Dedifferentiated amniotic fluid mesenchymal stem cell (primary cell): ENCODE measurements at regions not wholly inside any gene's neighbourhood (a gene's known extent, or its start where the extent isn't known, plus 50 kb on each side); places are given as distances from the start of the nearest gene placed in this dataset.
"Not testable (repeated sequence)": the region's sequence is repeated elsewhere in the genome, so short reads cannot be mapped to it uniquely, and the experiment has no call there.

Experiments used
- DNase-seq: peaks from one replicate; pipeline ENCODE4 v3.0.0-alpha.2; 2016; ENCODE audit errors: extremely low spot score

GRCh38 chr5:1731091-1731639 lies 68.5 kb downstream of the MRPL36 start:
- no peak for DNase-seq

DNA sequence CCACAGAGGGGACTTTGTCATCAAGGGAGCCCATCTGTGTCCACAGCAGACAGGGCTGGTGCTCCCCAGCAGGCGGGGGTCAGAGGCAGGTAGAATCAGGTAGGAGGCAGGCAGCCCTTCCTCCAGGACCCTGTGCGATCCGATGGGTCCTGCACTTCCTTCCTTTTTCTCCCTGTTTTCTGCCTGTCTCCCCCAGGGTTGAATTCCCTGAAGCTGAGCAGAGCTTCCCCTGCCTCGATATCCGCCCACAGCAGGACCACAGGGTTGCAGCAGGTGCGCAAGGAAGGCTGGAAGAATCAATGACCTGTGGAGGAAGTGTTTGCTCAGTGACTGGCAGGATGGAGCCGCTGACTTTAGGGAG lies 69.2 kb downstream of the MRPL36 start:
- DNase-seq, result no peak

- no peak for DNase-seq
These were observed 69.8 kb downstream of the MRPL36 start for GRCh38 chr5:1729641-1730486.

GRCh38 chr5:1728846-1729245 lies 70.8 kb downstream of the MRPL36 start:
- no peak for DNase-seq

DNA sequence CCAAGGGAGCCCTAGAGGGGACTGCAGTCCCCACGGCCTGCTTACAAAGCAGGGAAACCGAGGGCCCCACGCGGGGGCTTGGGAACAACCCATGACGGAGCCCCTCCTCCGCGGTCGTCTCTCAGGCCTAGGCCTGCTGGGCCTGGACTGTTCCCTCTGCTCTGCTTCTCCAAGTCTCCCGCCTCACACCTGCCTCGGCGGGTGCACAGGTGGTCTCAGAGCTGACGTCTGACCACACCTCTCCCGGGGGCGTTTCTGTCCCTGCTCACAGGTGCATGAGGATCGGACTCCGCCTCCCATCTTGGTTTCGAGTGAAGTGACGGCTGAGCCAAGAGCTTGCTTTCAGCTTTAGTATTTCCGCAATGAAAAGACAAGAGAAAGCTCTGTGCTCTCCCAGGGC lies 72.1 kb downstream of the MRPL36 start:
- no peak for DNase-seq

- DNase-seq, result no peak
These were observed 72.7 kb downstream of the MRPL36 start for GRCh38 chr5:1726956-1727355.

- no peak for DNase-seq
These were observed 73.2 kb downstream of the MRPL36 start for GRCh38 chr5:1726469-1726865.

DNA sequence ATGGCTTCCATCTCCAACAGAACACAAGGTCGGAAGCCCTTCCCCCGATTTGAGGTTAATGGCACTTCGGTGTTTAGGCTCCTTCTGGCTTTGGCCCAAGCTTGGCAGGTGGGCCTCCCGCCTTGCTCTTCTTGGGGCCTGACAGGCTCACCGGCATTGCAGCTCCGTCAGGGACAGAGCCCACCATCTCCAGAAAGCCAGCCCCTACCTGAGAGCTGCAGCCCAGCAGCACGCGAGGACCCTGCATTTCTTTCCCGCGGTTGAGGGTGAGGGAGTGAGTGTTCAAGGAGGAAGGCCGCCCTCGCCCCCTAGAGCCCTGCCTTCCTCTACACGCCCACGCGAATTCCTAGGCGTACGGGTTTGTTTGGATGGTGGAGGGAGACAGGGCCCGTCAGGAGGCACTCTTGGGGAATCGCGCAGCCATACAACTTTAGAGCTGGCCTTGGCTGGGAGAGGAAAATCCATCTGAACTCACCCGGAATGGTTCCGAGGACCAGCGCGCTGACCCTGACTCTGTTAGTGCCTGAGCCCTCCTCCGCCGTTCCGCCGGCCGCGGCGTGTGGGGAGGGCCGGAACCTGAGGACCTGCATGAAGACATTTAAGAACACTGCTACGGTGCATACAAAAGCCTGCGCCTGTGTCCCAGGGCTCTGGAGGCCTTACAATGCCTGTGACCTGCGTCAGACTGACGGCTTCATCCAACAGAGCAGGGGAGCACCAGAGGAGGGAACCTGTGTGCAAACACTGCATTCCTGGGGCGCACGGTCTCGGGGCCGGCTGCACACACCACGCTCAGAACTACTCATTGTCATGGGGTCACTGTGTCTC lies 73.8 kb downstream of the MRPL36 start:
- DNase-seq, result no peak

DNA sequence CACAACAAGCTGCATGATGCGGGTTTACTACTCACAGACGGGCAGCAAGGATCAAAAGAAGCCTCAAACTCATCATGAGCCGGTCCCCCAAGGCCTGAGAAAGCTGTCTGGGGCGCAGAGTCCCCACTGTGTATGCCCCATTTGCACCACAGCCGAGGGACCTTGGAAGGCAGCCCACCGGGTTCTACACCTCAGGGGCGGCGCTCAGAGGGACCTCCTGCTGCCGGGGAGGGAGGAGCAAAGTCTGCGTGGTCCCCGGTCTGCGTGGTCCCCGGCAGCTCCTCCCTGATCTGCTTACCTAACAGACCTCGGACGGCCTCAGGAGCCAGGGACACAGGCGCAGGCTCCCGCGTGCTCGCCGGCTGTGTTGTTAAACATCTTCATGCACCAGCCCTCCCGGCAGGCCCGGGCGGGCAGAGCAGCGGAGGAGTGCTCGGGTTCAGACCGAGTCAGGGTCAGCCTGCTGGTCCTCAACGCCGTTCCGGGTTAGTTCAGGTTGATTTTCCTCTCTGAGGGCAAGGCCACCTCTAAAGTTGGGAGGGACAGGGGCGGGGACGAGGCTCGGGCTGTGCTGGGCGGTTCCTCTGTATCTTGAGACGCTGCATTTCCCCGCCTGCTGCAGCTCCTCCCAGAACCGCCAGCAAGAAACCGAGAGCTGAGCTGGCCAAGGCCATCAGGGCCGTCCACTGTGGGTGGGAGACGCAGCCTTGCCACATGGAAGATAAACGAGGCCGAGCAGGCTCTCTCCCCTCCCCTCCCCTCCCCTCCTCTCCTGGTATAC lies 74.6 kb downstream of the MRPL36 start:
- no peak for DNase-seq

GRCh38 chr5:1723957-1724821 lies 75.4 kb downstream of the MRPL36 start:
- DNase-seq, result no peak

DNA sequence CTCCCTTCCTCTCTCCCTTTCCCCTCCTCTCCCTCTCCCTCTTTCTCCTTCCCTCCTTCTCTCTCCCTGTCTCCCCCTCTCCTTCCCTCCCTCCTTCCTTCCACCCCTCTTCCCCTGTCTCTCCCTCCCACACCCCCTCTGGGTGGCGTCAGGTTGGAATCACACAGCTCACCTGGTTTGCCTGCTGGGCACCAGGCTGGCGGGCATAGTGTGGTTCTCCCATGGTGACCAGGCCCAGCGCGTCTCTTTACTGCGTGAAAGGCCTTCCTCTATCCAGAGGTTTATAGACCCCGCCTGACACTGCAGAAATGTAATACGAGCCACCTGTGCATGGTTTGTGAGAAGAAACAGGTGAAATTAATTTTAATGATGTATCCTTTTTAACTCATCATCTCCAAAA lies 76.2 kb downstream of the MRPL36 start:
- DNase-seq, result no peak

GRCh38 chr5:1722877-1723276 lies 76.8 kb downstream of the MRPL36 start:
- DNase-seq, result no peak

DNA sequence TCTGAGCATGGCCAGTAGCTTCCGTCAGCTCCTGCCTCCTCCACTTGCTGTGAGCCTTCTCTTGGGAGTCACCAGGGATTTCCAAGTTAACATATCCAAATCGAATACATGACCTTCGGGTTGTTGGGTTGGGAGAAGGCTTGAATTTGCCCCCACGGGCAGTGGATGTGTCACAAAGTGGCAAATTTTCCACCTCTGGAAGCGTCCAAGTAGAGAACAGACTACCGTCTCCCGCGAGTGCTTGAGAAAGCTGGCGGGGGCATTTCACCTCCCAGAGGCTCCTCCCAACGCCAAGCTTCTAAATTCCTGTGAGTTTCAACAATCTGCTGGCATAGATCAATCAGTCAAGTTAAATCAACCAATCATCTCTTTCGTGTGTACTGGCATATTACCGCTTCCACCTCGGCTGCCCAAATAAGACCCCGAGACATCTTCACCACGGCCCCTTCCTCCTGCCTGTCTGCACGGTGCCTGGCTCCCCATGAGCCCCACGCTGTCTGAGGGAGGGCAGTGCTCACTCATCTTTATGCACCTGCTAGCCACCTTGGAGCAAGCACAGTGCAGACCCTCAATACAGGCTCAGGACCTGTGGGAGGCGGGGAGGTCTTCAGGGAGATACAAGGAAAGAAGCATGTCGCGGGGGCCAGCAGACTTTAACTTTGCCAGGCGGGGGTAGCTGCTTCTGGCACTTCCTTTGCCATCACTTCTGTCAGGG lies 79.1 kb downstream of the MRPL36 start:
- DNase-seq, result no peak

- DNase-seq, result no peak
These were observed 79.8 kb downstream of the MRPL36 start for GRCh38 chr5:1719860-1720259.

GRCh38 chr5:1718669-1719068 lies 81.0 kb downstream of the MRPL36 start:
- DNase-seq, result no peak

DNA sequence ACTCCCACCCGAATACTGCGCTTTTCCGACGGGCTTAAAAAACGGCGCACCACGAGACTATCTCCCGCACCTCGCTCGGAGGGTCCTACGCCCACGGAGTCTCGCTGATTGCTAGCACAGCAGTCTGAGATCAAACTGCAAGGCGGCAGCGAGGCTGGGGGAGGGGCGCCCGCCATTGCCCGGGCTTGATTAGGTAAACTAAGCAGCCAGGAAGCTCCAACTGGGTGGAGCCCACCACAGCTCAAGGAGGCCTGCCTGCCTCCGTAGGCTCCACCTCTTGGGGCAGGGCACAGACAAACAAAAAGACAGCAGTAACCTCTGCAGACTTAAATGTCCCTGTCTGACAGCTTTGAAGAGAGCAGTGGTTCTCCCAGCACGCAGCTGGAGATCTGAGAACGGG lies 89.5 kb downstream of the MRPL36 start:
- DNase-seq, result not testable (repeated sequence)

GRCh38 chr5:1709171-1709803 lies 90.3 kb downstream of the MRPL36 start:
- no peak for DNase-seq

DNA sequence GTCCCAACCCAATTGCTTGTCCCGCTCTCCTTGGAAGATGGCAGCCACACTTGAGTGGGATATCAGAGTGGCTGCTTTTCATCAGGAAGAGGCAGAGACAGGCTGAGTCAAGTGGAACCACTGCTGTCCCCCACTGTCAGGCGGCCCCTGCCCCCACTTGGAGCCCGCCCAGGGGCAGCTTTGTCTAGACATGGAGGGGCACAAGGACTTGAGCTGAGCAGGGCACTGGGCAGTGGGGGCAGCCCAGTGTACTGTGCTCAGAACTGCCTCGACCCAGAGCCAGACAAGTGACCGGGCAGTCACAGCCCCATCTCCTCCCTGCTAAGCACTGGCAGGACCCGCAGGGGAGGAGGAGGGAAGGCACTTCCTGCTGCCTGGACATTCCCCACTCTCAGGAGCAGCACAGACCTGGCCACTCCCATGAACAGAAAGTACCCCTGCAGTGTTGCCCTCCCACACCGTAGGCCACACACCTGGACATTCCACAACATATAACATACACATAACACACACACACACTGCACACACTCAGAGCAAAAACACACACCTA lies 91.0 kb downstream of the MRPL36 start:
- no peak for DNase-seq

DNA sequence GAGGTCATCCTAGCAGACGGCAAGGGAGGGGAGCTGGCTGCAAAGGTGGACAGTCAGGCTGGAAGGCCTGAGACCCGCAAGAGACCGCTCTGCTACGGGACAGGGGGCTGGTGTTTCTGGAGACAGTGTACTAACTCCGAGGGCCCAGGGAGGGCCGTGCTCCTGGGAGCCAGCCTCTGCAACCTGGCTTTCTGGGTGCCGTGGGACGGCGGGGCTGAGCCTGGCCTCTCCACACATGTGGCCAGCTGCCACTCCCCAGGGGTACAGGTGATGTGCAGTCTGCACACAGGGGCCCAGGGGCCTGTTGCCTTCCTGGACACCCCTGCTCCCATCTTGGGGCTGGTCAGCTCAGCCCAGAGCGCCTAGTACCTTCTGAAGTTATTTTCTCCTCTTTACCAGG lies 92.2 kb downstream of the MRPL36 start:
- DNase-seq, result no peak

DNA sequence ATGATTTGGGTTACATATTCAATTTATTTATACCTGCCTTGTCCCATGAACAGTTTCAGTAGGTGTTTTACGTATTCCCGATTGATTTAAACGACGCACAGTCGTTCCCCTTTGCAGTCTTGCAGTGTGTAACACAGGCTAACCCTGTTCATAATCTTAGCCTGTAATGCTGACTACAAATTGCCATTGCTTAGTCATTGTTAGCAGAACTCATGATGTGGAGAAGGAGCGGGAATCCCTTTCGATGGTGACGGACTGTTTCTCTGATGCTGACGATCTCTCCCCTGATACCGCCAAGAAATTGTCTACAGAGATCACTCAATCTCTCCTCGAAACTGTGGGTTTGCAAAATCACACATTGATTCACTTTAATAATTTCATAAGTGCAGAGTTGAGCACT lies 93.2 kb downstream of the MRPL36 start:
- no peak for DNase-seq
